ENCODE measurements at regions not wholly inside any gene's neighbourhood (a gene's known extent, or its start where the extent isn't known, plus 50 kb on each side); places are given as distances from the start of the nearest gene placed in this dataset.
A peak's percentile ranks its signal among the peaks of the same experiment; 100 is the strongest.

DNA sequence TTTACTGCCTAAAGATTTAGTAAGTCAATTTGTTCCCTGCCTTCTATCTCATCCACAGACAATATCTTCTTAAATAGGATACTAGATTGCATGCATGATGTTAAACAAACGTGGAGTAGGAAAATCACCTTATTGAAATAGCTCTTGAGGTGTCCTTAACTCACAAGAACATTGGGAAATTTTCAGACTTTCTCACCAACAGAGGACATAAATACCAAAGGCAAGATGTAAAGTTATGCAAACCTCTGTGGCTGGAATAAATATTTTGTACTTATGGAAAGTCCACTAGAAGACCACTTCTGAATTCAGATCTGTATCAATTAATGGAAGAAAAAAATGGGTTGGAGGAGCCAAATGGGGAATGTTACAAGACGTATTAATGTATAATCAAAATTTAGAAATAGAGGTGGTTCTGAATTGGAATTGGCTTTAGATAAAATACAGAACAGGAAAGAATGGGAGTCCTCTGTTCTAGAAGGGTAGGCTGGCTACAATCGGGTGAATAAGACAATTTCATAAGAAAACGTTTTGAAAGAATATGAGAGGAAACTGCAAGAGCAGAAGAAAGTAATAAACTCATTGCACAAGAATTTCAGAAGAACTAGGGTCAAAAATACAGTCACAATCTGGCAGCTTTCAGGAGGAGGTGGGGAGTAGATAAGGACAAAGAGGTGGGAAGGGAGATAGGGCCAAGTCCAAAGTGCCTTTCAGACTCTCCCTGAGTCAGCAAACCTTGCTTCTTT, 69.3 kb upstream of the FN1 start:
- Histone ChIP-seq H3K4me1 (ENCODE audit: control insufficient read depth, low read depth, low read length) (no peaks in the 10 kb centered on the region), H4K8ac (ENCODE audit: low read depth, low read length) (no peak overlapping the region), H3K9ac (ENCODE audit: low read length) (no peak overlapping the region), H3K79me2 (ENCODE audit: control insufficient read depth, insufficient read depth, low read length) (no peaks in the 10 kb centered on the region), H2AK5ac (ENCODE audit: low read length) (no peak overlapping the region), H3K4ac (ENCODE audit: low read depth, low read length) (no peak overlapping the region), H3K27ac (ENCODE audit: low read depth, low read length) (no peak overlapping the region), H3K56ac (ENCODE audit: low read length) (no peak overlapping the region), H3K36me3 (ENCODE audit: control insufficient read depth, insufficient read depth, low read length) (no peaks in the 10 kb centered on the region), H3K79me1 (ENCODE audit: low read length) (no peaks in the 10 kb centered on the region), H4K5ac (ENCODE audit: low read length) (no peak overlapping the region), H2BK15ac (replicated peaks; ENCODE audit: low read depth) (no peak overlapping the region), H2BK5ac (ENCODE audit: low read length) (no peak overlapping the region), H3K23ac (ENCODE audit: low read length) (no peak overlapping the region), H3K27me3 (ENCODE audit: insufficient read depth, low read length, poor library complexity) (no peaks in the 10 kb centered on the region), H2BK120ac (ENCODE audit: low read depth, low read length) (no peak overlapping the region), H3K4me2 (ENCODE audit: low read length) (no peak overlapping the region), H3K4me3 (ENCODE audit: low read length) (no peak overlapping the region), H3K18ac (ENCODE audit: low read length) (no peak overlapping the region)
- no CpG with 5 or more reads among the region's 4 CpGs for WGBS (ENCODE audit: extremely low coverage, insufficient coverage, low lambda C conversion rate)
- DNase-seq = peak; percentile 47

DNA sequence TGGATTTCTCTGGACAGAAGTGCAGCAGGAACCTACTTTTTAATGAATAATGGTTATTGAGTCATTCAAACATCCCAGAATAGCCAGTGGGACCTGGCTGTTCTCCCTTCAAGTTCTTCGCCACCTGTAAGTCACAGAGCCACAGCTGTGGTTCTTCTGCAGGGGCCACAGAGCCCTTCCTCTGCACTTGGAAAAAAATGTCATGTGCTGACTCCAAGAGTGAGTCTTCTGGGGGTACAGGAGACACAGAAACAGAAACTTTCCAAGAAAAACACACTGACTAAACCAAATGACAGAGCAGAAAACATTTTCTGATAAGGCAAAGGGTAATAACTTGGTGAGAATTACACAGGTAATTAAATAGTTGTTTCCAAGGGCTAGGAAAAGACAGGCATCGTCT, 68.7 kb upstream of the FN1 start:
- no peak overlapping the region for H3K18ac ChIP-seq (ENCODE audit: low read length)
- H3K9ac ChIP-seq (ENCODE audit: low read length) = no peak overlapping the region
- H2BK120ac ChIP-seq (ENCODE audit: low read depth, low read length) = no peak overlapping the region
- H2AK5ac ChIP-seq (ENCODE audit: low read length) = no peak overlapping the region
- H4K8ac ChIP-seq (ENCODE audit: low read depth, low read length) = no peak overlapping the region
- H3K23ac ChIP-seq (ENCODE audit: low read length) = no peak overlapping the region
- no peak overlapping the region for H3K4ac ChIP-seq (ENCODE audit: low read depth, low read length)
- no peaks in the 10 kb centered on the region for H3K79me1 ChIP-seq (ENCODE audit: low read length)
- no peak for DNase-seq
- no peak overlapping the region for H3K4me3 ChIP-seq (ENCODE audit: low read length)
- no peaks in the 10 kb centered on the region for H3K79me2 ChIP-seq (ENCODE audit: control insufficient read depth, insufficient read depth, low read length)
- no peak overlapping the region for H2BK5ac ChIP-seq (ENCODE audit: low read length)
- no CpG with 5 or more reads among the region's 2 CpGs for WGBS (ENCODE audit: extremely low coverage, insufficient coverage, low lambda C conversion rate)
- H3K36me3 ChIP-seq (ENCODE audit: control insufficient read depth, insufficient read depth, low read length) = no peaks in the 10 kb centered on the region
- H3K27me3 ChIP-seq (ENCODE audit: insufficient read depth, low read length, poor library complexity) = no peaks in the 10 kb centered on the region
- no peak overlapping the region for H2BK15ac ChIP-seq (replicated peaks; ENCODE audit: low read depth)
- no peak overlapping the region for H3K56ac ChIP-seq (ENCODE audit: low read length)
- no peak overlapping the region for H3K4me2 ChIP-seq (ENCODE audit: low read length)
- H4K5ac ChIP-seq (ENCODE audit: low read length) = no peak overlapping the region
- no peak overlapping the region for H3K27ac ChIP-seq (ENCODE audit: low read depth, low read length)
- no peaks in the 10 kb centered on the region for H3K4me1 ChIP-seq (ENCODE audit: control insufficient read depth, low read depth, low read length)

DNA sequence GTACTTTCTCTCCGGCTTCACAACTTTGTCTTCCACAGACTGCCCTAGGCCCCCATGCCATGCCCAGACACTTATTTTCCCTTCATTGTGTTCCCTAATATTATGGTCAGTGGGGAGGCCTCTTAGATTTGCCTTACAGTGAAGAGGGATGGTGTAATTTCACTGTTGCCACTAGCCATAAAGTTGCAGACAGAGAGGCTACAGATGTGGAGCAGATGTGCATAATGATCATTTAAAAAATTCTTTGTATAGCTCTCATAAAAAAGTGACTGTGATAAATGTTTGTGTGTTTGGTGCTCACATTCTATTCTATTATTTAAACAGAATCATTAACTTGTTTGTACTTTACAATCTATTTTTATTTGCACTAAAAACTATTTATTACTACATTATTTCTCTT, 67.5 kb upstream of the FN1 start:
- H3K36me3 ChIP-seq (ENCODE audit: control insufficient read depth, insufficient read depth, low read length) = no peaks in the 10 kb centered on the region
- H2AK5ac ChIP-seq (ENCODE audit: low read length) = no peak overlapping the region
- no peak overlapping the region for H3K4ac ChIP-seq (ENCODE audit: low read depth, low read length)
- H4K8ac ChIP-seq (ENCODE audit: low read depth, low read length) = no peak overlapping the region
- H3K4me3 ChIP-seq (ENCODE audit: low read length) = no peak overlapping the region
- no peak overlapping the region for H2BK15ac ChIP-seq (replicated peaks; ENCODE audit: low read depth)
- no peak overlapping the region for H3K27ac ChIP-seq (ENCODE audit: low read depth, low read length)
- H3K27me3 ChIP-seq (ENCODE audit: insufficient read depth, low read length, poor library complexity) = no peaks in the 10 kb centered on the region
- no peak overlapping the region for H3K56ac ChIP-seq (ENCODE audit: low read length)
- no peak overlapping the region for H4K5ac ChIP-seq (ENCODE audit: low read length)
- WGBS (ENCODE audit: extremely low coverage, insufficient coverage, low lambda C conversion rate) = no CpG with 5 or more reads among the region's 1 CpG
- H3K23ac ChIP-seq (ENCODE audit: low read length) = no peak overlapping the region
- H3K4me1 ChIP-seq (ENCODE audit: control insufficient read depth, low read depth, low read length) = no peaks in the 10 kb centered on the region
- H3K9ac ChIP-seq (ENCODE audit: low read length) = no peak overlapping the region
- no peak for DNase-seq
- no peaks in the 10 kb centered on the region for H3K79me2 ChIP-seq (ENCODE audit: control insufficient read depth, insufficient read depth, low read length)
- no peaks in the 10 kb centered on the region for H3K79me1 ChIP-seq (ENCODE audit: low read length)
- H3K4me2 ChIP-seq (ENCODE audit: low read length) = no peak overlapping the region
- no peak overlapping the region for H2BK5ac ChIP-seq (ENCODE audit: low read length)
- H2BK120ac ChIP-seq (ENCODE audit: low read depth, low read length) = no peak overlapping the region
- no peak overlapping the region for H3K18ac ChIP-seq (ENCODE audit: low read length)

DNA sequence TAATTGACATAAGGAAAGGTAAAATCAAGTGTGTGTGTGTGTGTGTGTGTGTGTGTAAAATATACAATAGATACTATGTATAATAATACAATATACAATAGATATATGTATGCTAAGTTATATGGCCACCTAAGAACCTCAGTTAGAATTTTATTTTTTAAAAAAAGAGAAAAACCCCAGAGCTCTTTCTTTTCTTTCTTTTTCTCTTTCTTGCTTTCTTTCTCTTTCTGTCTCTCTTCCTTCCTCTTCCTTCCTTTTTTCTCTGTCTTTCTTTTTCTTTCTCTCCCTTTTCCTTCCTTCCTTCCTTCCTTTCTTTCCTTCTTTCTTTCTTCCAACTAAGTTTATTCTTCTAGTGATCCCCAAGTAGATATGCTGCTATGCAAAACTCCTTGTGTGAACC, 64.6 kb upstream of the FN1 start:
- Histone ChIP-seq H3K4me3 (ENCODE audit: low read length) (no peak overlapping the region), H3K23ac (ENCODE audit: low read length) (no peak overlapping the region), H3K4me2 (ENCODE audit: low read length) (no peak overlapping the region), H2BK120ac (ENCODE audit: low read depth, low read length) (no peak overlapping the region), H3K4ac (ENCODE audit: low read depth, low read length) (no peak overlapping the region), H3K79me2 (ENCODE audit: control insufficient read depth, insufficient read depth, low read length) (no peaks in the 10 kb centered on the region), H4K8ac (ENCODE audit: low read depth, low read length) (no peak overlapping the region), H3K27me3 (ENCODE audit: insufficient read depth, low read length, poor library complexity) (no peaks in the 10 kb centered on the region), H3K9ac (ENCODE audit: low read length) (no peak overlapping the region), H2BK15ac (replicated peaks; ENCODE audit: low read depth) (no peak overlapping the region), H3K27ac (ENCODE audit: low read depth, low read length) (no peak overlapping the region), H3K79me1 (ENCODE audit: low read length) (no peaks in the 10 kb centered on the region), H3K56ac (ENCODE audit: low read length) (no peak overlapping the region), H3K18ac (ENCODE audit: low read length) (no peak overlapping the region), H4K5ac (ENCODE audit: low read length) (no peak overlapping the region), H2BK5ac (ENCODE audit: low read length) (no peak overlapping the region), H3K4me1 (ENCODE audit: control insufficient read depth, low read depth, low read length) (no peaks in the 10 kb centered on the region), H3K36me3 (ENCODE audit: control insufficient read depth, insufficient read depth, low read length) (no peaks in the 10 kb centered on the region), H2AK5ac (ENCODE audit: low read length) (no peak overlapping the region)
- no peak for DNase-seq

DNA sequence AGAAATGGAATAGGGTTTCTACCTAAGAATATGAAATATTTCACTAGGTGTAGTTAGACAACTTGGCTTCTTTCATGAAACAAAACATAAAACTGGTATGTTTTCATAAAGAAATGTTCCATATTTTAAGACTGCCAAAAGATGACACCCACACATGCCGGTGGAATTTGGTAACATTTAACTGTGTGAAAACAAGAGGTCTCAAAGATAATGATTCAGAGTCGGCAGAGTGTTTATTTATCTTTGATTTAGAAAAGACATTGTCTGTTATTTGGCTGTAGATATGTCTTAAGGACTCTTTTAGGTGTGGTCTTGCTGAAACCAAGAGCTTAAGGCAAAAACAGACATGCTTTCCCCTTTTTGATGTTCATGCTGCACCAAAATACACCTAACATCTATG, 63.5 kb upstream of the FN1 start:
- no peak overlapping the region for H3K18ac ChIP-seq (ENCODE audit: low read length)
- H2BK5ac ChIP-seq (ENCODE audit: low read length) = no peak overlapping the region
- H3K36me3 ChIP-seq (ENCODE audit: control insufficient read depth, insufficient read depth, low read length) = no peaks in the 10 kb centered on the region
- no peaks in the 10 kb centered on the region for H3K4me1 ChIP-seq (ENCODE audit: control insufficient read depth, low read depth, low read length)
- H3K79me1 ChIP-seq (ENCODE audit: low read length) = no peaks in the 10 kb centered on the region
- no peak overlapping the region for H4K5ac ChIP-seq (ENCODE audit: low read length)
- no peak for DNase-seq
- no peak overlapping the region for H3K23ac ChIP-seq (ENCODE audit: low read length)
- no peak overlapping the region for H2BK120ac ChIP-seq (ENCODE audit: low read depth, low read length)
- no peak overlapping the region for H4K8ac ChIP-seq (ENCODE audit: low read depth, low read length)
- H3K4ac ChIP-seq (ENCODE audit: low read depth, low read length) = no peak overlapping the region
- H3K4me2 ChIP-seq (ENCODE audit: low read length) = no peak overlapping the region
- no peak overlapping the region for H2BK15ac ChIP-seq (replicated peaks; ENCODE audit: low read depth)
- H3K4me3 ChIP-seq (ENCODE audit: low read length) = no peak overlapping the region
- no peaks in the 10 kb centered on the region for H3K27me3 ChIP-seq (ENCODE audit: insufficient read depth, low read length, poor library complexity)
- H2AK5ac ChIP-seq (ENCODE audit: low read length) = no peak overlapping the region
- no peak overlapping the region for H3K56ac ChIP-seq (ENCODE audit: low read length)
- WGBS (ENCODE audit: extremely low coverage, insufficient coverage, low lambda C conversion rate) = no CpG with 5 or more reads among the region's 2 CpGs
- H3K27ac ChIP-seq (ENCODE audit: low read depth, low read length) = no peak overlapping the region
- no peak overlapping the region for H3K9ac ChIP-seq (ENCODE audit: low read length)
- no peaks in the 10 kb centered on the region for H3K79me2 ChIP-seq (ENCODE audit: control insufficient read depth, insufficient read depth, low read length)

DNA sequence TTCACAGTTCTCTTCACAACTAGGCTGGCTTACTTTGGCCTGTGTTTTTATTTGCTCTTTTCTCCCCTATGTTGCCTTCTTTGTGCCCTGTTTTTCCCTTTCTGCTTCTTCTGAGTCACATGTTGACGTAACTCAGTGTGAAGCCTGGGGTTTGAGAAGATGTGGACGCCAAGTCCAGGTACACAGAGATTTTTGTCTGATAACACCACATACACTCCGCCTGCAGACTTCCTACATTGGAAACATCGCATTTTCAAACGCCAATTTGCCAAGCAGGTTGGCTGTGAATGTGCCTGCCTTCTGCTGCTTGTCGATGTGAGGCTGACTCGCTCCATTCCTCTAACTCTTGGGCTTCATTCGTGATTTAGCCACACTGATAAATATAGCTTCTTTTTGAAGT, 62.6 kb upstream of the FN1 start:
- Histone ChIP-seq H3K27me3 (ENCODE audit: insufficient read depth, low read length, poor library complexity) (no peaks in the 10 kb centered on the region), H2BK120ac (ENCODE audit: low read depth, low read length) (no peak overlapping the region), H3K56ac (ENCODE audit: low read length) (no peak overlapping the region), H3K36me3 (ENCODE audit: control insufficient read depth, insufficient read depth, low read length) (no peaks in the 10 kb centered on the region), H3K79me2 (ENCODE audit: control insufficient read depth, insufficient read depth, low read length) (no peaks in the 10 kb centered on the region), H3K23ac (ENCODE audit: low read length) (no peak overlapping the region), H3K9ac (ENCODE audit: low read length) (no peak overlapping the region), H3K27ac (ENCODE audit: low read depth, low read length) (no peak overlapping the region), H3K4me2 (ENCODE audit: low read length) (no peak overlapping the region), H2BK15ac (replicated peaks; ENCODE audit: low read depth) (no peak overlapping the region), H3K4me1 (ENCODE audit: control insufficient read depth, low read depth, low read length) (no peaks in the 10 kb centered on the region), H4K8ac (ENCODE audit: low read depth, low read length) (no peak overlapping the region), H3K79me1 (ENCODE audit: low read length) (no peaks in the 10 kb centered on the region), H2AK5ac (ENCODE audit: low read length) (no peak overlapping the region), H3K18ac (ENCODE audit: low read length) (no peak overlapping the region), H2BK5ac (ENCODE audit: low read length) (no peak overlapping the region), H3K4me3 (ENCODE audit: low read length) (no peak overlapping the region), H3K4ac (ENCODE audit: low read depth, low read length) (no peak overlapping the region), H4K5ac (ENCODE audit: low read length) (no peak overlapping the region)
- no CpG with 5 or more reads among the region's 8 CpGs for WGBS (ENCODE audit: extremely low coverage, insufficient coverage, low lambda C conversion rate)
- DNase-seq = no peak
